ENCODE measurements at regions not wholly inside any gene's neighbourhood (a gene's known extent, or its start where the extent isn't known, plus 50 kb on each side); places are given as distances from the start of the nearest gene placed in this dataset.
"Not testable (repeated sequence)": the region's sequence is repeated elsewhere in the genome, so short reads cannot be mapped to it uniquely, and the experiment has no call there.

DNA sequence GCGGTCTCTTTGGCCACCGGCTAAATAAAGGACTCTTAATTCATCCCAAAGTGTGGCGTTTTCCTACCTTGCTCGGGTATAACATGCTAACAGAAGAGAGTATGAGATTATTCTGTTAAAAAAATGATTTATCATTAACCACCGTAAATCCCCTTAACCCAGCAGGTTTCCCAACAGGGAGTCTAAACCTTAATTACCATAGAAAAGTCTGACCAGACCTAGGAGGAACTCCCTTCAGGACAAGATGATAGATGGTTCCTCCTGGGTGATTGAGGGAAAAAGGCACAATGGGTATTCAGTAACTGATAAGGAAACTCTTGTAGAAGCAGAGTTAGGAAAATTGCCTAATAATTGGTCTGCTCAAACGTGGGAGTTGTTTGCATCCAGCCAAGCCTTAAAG lies 193.7 kb downstream of the ZNF737 start:
- no peaks in the 10 kb centered on the region for H3K36me3 Mint-ChIP-seq (ENCODE audit: low read depth)
- no peaks in the 10 kb centered on the region for H3K27me3 Mint-ChIP-seq (ENCODE audit: low read depth)
- TF ChIP-seq, protein P1, sequence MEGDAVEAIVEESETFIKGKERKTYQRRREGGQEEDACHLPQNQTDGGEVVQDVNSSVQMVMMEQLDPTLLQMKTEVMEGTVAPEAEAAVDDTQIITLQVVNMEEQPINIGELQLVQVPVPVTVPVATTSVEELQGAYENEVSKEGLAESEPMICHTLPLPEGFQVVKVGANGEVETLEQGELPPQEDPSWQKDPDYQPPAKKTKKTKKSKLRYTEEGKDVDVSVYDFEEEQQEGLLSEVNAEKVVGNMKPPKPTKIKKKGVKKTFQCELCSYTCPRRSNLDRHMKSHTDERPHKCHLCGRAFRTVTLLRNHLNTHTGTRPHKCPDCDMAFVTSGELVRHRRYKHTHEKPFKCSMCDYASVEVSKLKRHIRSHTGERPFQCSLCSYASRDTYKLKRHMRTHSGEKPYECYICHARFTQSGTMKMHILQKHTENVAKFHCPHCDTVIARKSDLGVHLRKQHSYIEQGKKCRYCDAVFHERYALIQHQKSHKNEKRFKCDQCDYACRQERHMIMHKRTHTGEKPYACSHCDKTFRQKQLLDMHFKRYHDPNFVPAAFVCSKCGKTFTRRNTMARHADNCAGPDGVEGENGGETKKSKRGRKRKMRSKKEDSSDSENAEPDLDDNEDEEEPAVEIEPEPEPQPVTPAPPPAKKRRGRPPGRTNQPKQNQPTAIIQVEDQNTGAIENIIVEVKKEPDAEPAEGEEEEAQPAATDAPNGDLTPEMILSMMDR (IDR thresholded peaks at IDR 0.05) = no peak
- H3K9me3 Mint-ChIP-seq (ENCODE audit: low read depth) = peaks cover 52% of the 10 kb centered on the region
- no peak overlapping the region for H3K27ac Mint-ChIP-seq (ENCODE audit: unreplicated experiment)
- H3K4me3 Mint-ChIP-seq (ENCODE audit: unreplicated experiment) = no peak overlapping the region
- no peak for DNase-seq (ENCODE audit: low spot score)
- no peaks in the 10 kb centered on the region for H3K4me1 Mint-ChIP-seq (ENCODE audit: low read depth)

DNA sequence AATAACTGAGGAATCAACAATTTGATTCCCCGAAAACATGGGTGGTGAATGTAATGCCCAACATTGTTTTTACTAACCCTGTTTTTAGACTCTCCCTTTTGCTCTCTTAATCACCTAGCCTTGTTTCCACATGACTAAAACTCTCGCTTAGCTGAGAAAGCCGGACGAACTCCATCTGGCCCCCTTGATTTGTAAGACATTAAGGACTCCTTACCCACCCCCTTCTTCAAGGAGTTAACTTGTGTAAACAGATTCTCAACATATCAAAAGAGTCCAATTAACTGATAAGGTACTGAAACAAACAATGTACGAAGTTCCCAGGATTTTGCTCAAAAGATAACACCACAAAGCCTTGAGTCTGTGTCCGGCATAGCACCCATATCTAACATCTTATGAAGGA lies 194.3 kb downstream of the ZNF737 start:
- H3K9me3 Mint-ChIP-seq (ENCODE audit: low read depth) = peaks cover 52% of the 10 kb centered on the region
- not testable (repeated sequence) for DNase-seq (ENCODE audit: low spot score); H3K27ac Mint-ChIP-seq (ENCODE audit: unreplicated experiment); H3K27me3 Mint-ChIP-seq (ENCODE audit: low read depth); H3K36me3 Mint-ChIP-seq (ENCODE audit: low read depth); H3K4me1 Mint-ChIP-seq (ENCODE audit: low read depth); H3K4me3 Mint-ChIP-seq (ENCODE audit: unreplicated experiment)

DNA sequence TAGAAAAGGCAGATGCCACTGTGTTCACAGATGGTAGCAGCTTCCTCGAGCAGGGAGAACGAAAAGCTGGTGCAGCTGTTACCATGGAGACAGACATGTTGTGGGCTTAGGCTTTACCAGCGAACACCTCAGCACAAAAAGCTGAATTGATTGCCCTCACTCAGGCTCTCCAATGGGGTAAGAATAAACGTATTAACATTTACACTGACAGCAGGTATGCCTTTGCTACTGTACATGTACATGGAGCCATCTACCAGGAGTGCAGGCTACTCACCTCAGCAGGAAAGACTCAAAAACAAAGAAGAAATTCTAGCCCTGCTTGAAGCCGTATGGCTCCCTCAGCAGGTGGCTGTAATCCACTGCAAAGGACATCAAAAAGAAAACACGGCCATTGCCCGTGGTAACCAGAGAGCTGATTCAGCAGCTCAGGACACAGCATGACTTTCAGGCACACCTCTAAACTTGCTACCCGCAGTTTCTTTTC lies 197.7 kb downstream of the ZNF737 start:
- no peak for DNase-seq (ENCODE audit: low spot score)
- H3K36me3 Mint-ChIP-seq (ENCODE audit: low read depth) = no peaks in the 10 kb centered on the region
- TF ChIP-seq, protein P1 (IDR thresholded peaks at IDR 0.05) = no peak
- no peaks in the 10 kb centered on the region for H3K27me3 Mint-ChIP-seq (ENCODE audit: low read depth)
- no peak overlapping the region for H3K4me3 Mint-ChIP-seq (ENCODE audit: unreplicated experiment)
- H3K9me3 Mint-ChIP-seq (ENCODE audit: low read depth) = peaks cover 57% of the 10 kb centered on the region
- no peaks in the 10 kb centered on the region for H3K4me1 Mint-ChIP-seq (ENCODE audit: low read depth)
- H3K27ac Mint-ChIP-seq (ENCODE audit: unreplicated experiment) = no peak overlapping the region

DNA sequence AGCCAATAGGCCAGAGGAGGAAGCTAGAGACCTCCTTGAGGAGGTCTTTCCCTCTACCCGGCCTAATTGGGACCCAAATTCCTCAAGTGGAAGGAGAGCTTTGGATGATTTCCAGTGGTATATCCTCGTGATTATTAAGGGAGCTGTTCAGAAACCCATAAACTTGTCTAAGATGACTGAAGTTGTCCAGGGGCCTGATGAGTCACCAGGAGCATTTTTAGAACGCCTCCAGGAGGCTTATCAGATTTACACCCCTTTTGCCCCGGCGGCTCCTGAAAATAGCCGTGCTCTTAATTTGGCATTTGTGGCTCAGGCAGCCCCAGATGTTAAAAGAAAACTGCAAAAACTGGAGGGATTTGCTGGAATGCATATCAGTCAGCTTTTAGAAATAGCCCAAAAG lies 198.1 kb downstream of the ZNF486 start:
- Mint-ChIP-seq H3K4me1 (ENCODE audit: low read depth) (no peaks in the 10 kb centered on the region), H3K27ac (ENCODE audit: unreplicated experiment) (no peak overlapping the region), H3K36me3 (ENCODE audit: low read depth) (no peaks in the 10 kb centered on the region), H3K9me3 (ENCODE audit: low read depth) (peaks cover 49% of the 10 kb centered on the region), H3K27me3 (ENCODE audit: low read depth) (no peaks in the 10 kb centered on the region), H3K4me3 (ENCODE audit: unreplicated experiment) (no peak overlapping the region)
- TF ChIP-seq, protein P1 (IDR thresholded peaks at IDR 0.05) = no peak
- DNase-seq (ENCODE audit: low spot score) = no peak

DNA sequence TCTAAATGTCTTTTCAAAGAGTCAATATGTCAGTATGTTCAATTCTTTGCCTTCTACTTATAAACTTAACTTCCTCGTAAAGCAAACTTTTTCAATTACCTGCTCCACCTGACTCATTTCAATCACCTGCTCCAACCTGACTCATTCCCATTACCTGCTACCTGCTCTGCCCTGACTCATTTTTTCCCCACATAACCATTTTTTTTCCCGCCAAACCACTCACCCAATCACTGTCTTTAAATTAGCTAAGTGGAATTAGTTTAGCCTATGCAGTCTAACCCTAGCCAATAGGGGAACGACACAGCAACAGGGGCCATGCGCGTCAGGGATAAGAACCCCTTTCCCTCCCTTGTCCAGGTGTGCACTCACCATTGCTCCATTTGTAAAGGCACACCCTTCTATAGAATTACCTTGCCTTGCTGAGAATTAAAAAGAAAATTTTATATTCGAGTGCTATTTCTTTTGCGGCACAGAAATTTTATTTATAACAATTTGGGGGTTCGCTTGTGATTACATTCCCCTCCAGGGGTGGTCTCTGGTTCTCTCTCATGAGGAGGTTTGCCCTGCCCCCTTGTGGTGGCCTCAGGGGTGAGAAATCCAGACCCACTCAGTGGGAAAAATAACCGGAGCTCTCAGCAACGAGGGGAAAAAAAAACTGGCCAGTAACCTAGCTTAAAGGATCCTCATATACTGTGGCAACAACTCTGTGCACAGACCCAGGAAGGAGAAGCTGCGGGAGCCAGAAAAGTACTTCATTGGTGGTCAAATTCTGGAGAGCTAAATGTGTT lies 193.1 kb downstream of the ZNF486 start:
- no peak for DNase-seq (ENCODE audit: low spot score)
- Mint-ChIP-seq H3K27ac (ENCODE audit: unreplicated experiment) (no peak overlapping the region), H3K27me3 (ENCODE audit: low read depth) (no peaks in the 10 kb centered on the region), H3K36me3 (ENCODE audit: low read depth) (no peaks in the 10 kb centered on the region), H3K4me1 (ENCODE audit: low read depth) (no peaks in the 10 kb centered on the region), H3K4me3 (ENCODE audit: unreplicated experiment) (no peak overlapping the region), H3K9me3 (ENCODE audit: low read depth) (peaks cover 64% of the 10 kb centered on the region)
- TF ChIP-seq, protein P1 (IDR thresholded peaks at IDR 0.05) = peak; percentile 13

DNA sequence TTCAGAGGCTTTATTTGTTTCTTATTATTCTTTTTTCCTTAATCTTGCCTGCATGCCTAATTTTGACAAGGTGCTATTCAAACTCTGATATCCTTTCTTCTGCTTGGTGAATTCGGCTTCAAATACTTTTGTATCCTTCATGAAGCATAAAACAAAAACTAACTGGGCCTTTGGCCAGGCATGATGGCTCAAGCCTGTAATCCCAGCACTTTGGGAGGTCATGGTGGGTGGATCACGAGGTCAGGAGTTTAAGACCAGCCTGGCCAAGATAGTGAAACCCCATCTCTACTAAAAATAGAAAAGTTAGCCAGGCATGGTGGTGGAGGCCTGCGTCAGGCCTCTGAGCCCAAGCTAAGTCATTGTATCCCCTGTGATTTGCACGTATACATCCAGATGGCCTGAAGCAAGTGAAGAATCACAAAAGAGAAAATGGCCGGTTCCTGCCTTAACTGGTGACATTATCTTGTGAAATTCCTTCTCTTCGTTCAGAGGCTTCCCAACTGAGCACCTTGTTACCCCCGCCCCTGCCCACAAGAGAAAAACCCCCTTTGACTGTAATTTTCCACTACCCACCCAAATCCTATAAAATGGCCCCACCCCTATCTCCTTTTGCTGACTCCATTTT lies 191.9 kb downstream of the ZNF486 start:
- not testable (repeated sequence) for DNase-seq (ENCODE audit: low spot score); H3K36me3 Mint-ChIP-seq (ENCODE audit: low read depth); H3K27me3 Mint-ChIP-seq (ENCODE audit: low read depth); H3K4me1 Mint-ChIP-seq (ENCODE audit: low read depth); H3K4me3 Mint-ChIP-seq (ENCODE audit: unreplicated experiment); H3K27ac Mint-ChIP-seq (ENCODE audit: unreplicated experiment)
- peaks cover 60% of the 10 kb centered on the region for H3K9me3 Mint-ChIP-seq (ENCODE audit: low read depth)

Data from chondrocyte (in vitro differentiated cells).